ENCODE measurements at regions not wholly inside any gene's neighbourhood (a gene's known extent, or its start where the extent isn't known, plus 50 kb on each side); places are given as distances from the start of the nearest gene placed in this dataset.

DNA sequence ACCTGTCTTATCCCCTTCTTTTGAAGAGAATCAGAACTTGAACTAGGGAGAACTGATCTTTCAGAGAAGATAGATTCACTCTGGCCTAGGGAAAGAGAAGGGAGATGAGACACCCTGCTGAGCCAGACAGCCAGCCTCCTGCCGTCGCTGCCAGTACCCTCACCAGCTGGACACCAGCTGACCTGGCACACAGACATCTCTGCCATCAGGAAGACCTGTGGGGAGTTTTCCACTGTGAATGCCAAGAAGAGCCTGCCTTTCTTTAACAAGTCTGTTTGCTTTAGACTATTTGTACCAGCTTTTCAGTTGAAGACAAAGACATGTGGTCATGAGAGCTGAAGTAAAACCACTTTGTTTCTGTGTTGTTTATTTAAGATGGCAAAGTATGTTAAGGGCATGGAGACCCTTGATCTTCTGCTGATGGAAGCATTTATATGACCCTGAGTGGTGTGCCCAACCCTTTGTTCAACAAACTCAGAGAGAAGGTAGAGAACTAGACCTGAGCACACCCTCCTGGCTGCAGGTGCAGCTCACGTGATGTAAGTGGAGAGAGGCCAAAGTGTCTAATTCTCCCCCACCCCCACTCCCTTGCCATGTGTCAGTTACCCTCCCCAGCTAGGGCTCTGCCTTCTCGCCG lies 82.3 kb upstream of the SLC24A3 start:
- H3K27ac ChIP-seq (ENCODE audit: low read length): no peak overlapping the region
- no peaks in the 10 kb centered on the region for H3K79me2 ChIP-seq (replicated peaks; ENCODE audit: insufficient read depth, low read length)
- no peak overlapping the region for H3K9ac ChIP-seq (ENCODE audit: low read length)
- H3K4me3 ChIP-seq (ENCODE audit: low read length): no peak overlapping the region
- H4K20me1 ChIP-seq (ENCODE audit: insufficient read depth): no peaks in the 10 kb centered on the region
- H3F3A ChIP-seq (ENCODE audit: insufficient read depth, low read length, poor library complexity, severe bottlenecking): no peaks in the 10 kb centered on the region
- H3K27me3 ChIP-seq (ENCODE audit: insufficient read depth, low read depth, low read length): no peaks in the 10 kb centered on the region
- H3K36me3 ChIP-seq (ENCODE audit: insufficient read depth, low read length): no peaks in the 10 kb centered on the region
- no peaks in the 10 kb centered on the region for H3K9me3 ChIP-seq (ENCODE audit: low read length)
- H3K4me2 ChIP-seq (ENCODE audit: low read length): no peak overlapping the region
- no peak overlapping the region for H2AFZ ChIP-seq (ENCODE audit: low read depth, low read length)
- H3K9me2 ChIP-seq (ENCODE audit: insufficient read depth, low read length): no peaks in the 10 kb centered on the region
- TF ChIP-seq, protein P1, sequence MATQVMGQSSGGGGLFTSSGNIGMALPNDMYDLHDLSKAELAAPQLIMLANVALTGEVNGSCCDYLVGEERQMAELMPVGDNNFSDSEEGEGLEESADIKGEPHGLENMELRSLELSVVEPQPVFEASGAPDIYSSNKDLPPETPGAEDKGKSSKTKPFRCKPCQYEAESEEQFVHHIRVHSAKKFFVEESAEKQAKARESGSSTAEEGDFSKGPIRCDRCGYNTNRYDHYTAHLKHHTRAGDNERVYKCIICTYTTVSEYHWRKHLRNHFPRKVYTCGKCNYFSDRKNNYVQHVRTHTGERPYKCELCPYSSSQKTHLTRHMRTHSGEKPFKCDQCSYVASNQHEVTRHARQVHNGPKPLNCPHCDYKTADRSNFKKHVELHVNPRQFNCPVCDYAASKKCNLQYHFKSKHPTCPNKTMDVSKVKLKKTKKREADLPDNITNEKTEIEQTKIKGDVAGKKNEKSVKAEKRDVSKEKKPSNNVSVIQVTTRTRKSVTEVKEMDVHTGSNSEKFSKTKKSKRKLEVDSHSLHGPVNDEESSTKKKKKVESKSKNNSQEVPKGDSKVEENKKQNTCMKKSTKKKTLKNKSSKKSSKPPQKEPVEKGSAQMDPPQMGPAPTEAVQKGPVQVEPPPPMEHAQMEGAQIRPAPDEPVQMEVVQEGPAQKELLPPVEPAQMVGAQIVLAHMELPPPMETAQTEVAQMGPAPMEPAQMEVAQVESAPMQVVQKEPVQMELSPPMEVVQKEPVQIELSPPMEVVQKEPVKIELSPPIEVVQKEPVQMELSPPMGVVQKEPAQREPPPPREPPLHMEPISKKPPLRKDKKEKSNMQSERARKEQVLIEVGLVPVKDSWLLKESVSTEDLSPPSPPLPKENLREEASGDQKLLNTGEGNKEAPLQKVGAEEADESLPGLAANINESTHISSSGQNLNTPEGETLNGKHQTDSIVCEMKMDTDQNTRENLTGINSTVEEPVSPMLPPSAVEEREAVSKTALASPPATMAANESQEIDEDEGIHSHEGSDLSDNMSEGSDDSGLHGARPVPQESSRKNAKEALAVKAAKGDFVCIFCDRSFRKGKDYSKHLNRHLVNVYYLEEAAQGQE (IDR thresholded peaks at IDR 0.05; ENCODE audit: borderline replicate concordance): no peak
- TF ChIP-seq EP300 (conservative IDR thresholded peaks at IDR 0.05; ENCODE audit: poor library complexity, severe bottlenecking) (no peak), TAF1 (IDR thresholded peaks at IDR 0.05; ENCODE audit: low read depth) (no peak), POLR2AphosphoS5 (IDR thresholded peaks at IDR 0.05) (no peak), MXI1 (conservative IDR thresholded peaks at IDR 0.05; ENCODE audit: poor library complexity, severe bottlenecking) (no peak), EZH2 (IDR thresholded peaks at IDR 0.05; ENCODE audit: borderline replicate concordance, insufficient read depth, low read length, poor library complexity, severe bottlenecking) (no peak), RAD21 (conservative IDR thresholded peaks at IDR 0.05) (no peak), SMC3 (conservative IDR thresholded peaks at IDR 0.05; ENCODE audit: poor library complexity) (no peak)
- TF ChIP-seq, protein P2, sequence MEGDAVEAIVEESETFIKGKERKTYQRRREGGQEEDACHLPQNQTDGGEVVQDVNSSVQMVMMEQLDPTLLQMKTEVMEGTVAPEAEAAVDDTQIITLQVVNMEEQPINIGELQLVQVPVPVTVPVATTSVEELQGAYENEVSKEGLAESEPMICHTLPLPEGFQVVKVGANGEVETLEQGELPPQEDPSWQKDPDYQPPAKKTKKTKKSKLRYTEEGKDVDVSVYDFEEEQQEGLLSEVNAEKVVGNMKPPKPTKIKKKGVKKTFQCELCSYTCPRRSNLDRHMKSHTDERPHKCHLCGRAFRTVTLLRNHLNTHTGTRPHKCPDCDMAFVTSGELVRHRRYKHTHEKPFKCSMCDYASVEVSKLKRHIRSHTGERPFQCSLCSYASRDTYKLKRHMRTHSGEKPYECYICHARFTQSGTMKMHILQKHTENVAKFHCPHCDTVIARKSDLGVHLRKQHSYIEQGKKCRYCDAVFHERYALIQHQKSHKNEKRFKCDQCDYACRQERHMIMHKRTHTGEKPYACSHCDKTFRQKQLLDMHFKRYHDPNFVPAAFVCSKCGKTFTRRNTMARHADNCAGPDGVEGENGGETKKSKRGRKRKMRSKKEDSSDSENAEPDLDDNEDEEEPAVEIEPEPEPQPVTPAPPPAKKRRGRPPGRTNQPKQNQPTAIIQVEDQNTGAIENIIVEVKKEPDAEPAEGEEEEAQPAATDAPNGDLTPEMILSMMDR (IDR thresholded peaks at IDR 0.05; ENCODE audit: poor library complexity, severe bottlenecking): no peak

DNA sequence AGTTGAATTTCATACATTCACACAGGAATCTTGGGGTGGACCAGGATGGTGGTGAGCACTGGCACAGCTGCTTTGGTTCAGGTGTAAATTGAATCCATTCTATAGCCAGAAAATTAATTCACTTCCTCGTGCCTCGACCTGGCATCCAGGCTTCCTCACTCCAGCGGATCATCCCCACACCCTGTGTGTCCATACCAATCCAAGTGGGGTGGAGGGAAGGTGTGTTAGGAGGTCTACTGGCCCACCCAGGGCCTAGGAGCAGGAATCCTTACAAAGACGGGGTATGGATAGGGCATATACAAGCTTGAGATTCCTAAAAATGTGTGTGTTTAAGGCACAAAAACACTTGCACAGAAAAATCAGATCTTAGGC lies 81.8 kb upstream of the SLC24A3 start:
- TF ChIP-seq POLR2AphosphoS5 (IDR thresholded peaks at IDR 0.05) (no peak), EZH2 (IDR thresholded peaks at IDR 0.05; ENCODE audit: borderline replicate concordance, insufficient read depth, low read length, poor library complexity, severe bottlenecking) (no peak), SMC3 (conservative IDR thresholded peaks at IDR 0.05; ENCODE audit: poor library complexity) (no peak), TAF1 (IDR thresholded peaks at IDR 0.05; ENCODE audit: low read depth) (no peak), MXI1 (conservative IDR thresholded peaks at IDR 0.05; ENCODE audit: poor library complexity, severe bottlenecking) (no peak), EP300 (conservative IDR thresholded peaks at IDR 0.05; ENCODE audit: poor library complexity, severe bottlenecking) (no peak), RAD21 (conservative IDR thresholded peaks at IDR 0.05) (no peak)
- TF ChIP-seq, protein P2 (IDR thresholded peaks at IDR 0.05; ENCODE audit: poor library complexity, severe bottlenecking): no peak
- TF ChIP-seq, protein P1 (IDR thresholded peaks at IDR 0.05; ENCODE audit: borderline replicate concordance): no peak
- no peaks in the 10 kb centered on the region for H3K36me3 ChIP-seq (ENCODE audit: insufficient read depth, low read length)
- no peaks in the 10 kb centered on the region for H4K20me1 ChIP-seq (ENCODE audit: insufficient read depth)
- no peaks in the 10 kb centered on the region for H3F3A ChIP-seq (ENCODE audit: insufficient read depth, low read length, poor library complexity, severe bottlenecking)
- no peak overlapping the region for H3K27ac ChIP-seq (ENCODE audit: low read length)
- no peak overlapping the region for H3K4me3 ChIP-seq (ENCODE audit: low read length)
- no peaks in the 10 kb centered on the region for H3K9me3 ChIP-seq (ENCODE audit: low read length)
- no peaks in the 10 kb centered on the region for H3K79me2 ChIP-seq (replicated peaks; ENCODE audit: insufficient read depth, low read length)
- H3K9ac ChIP-seq (ENCODE audit: low read length): no peak overlapping the region
- H3K27me3 ChIP-seq (ENCODE audit: insufficient read depth, low read depth, low read length): no peaks in the 10 kb centered on the region
- no peak overlapping the region for H2AFZ ChIP-seq (ENCODE audit: low read depth, low read length)
- H3K9me2 ChIP-seq (ENCODE audit: insufficient read depth, low read length): no peaks in the 10 kb centered on the region
- no peak overlapping the region for H3K4me2 ChIP-seq (ENCODE audit: low read length)

All from neural cell (in vitro differentiated cells).